CD4-positive, alpha-beta T cell treated with Interleukin-15 for 1 hour (primary cell): ENCODE measurements at regions not wholly inside any gene's neighbourhood (a gene's known extent, or its start where the extent isn't known, plus 50 kb on each side); places are given as distances from the start of the nearest gene placed in this dataset.
"Not testable (repeated sequence)": the region's sequence is repeated elsewhere in the genome, so short reads cannot be mapped to it uniquely, and the experiment has no call there.

ENCODE experiments used
- DNase-seq: peaks from one replicate; pipeline ENCODE4 v3.0.0-alpha.2; 2020

- no peak for DNase-seq
These were observed 531.2 kb downstream of the PIK3C3 start for GRCh38 chr18:42486271-42486670.

GRCh38 chr18:42508683-42509296, 553.8 kb downstream of the PIK3C3 start:
- no peak for DNase-seq

- no peak for DNase-seq
These were observed 554.8 kb downstream of the PIK3C3 start for GRCh38 chr18:42509750-42510415.

GRCh38 chr18:42510540-42510939, 555.5 kb downstream of the PIK3C3 start:
- no peak for DNase-seq

- no peak for DNase-seq
These were observed 558.4 kb downstream of the PIK3C3 start for GRCh38 chr18:42513441-42513840.

- DNase-seq: no peak
These were observed 559.5 kb downstream of the PIK3C3 start for GRCh38 chr18:42514512-42514911.

GRCh38 chr18:42517896-42518295, 562.9 kb downstream of the PIK3C3 start:
- DNase-seq: no peak

GRCh38 chr18:42518331-42518730, 563.3 kb downstream of the PIK3C3 start:
- not testable (repeated sequence) for DNase-seq

- DNase-seq: no peak
These were observed 565.1 kb downstream of the PIK3C3 start for GRCh38 chr18:42520138-42520537.

- no peak for DNase-seq
These were observed 570.9 kb downstream of the PIK3C3 start for GRCh38 chr18:42525905-42526304.

GRCh38 chr18:42527766-42528165, 572.7 kb downstream of the PIK3C3 start:
- no peak for DNase-seq

- no peak for DNase-seq
These were observed 575.2 kb downstream of the PIK3C3 start for GRCh38 chr18:42530276-42530675.

GRCh38 chr18:42532119-42532518, 577.1 kb downstream of the PIK3C3 start:
- no peak for DNase-seq

- DNase-seq: no peak
These were observed 578.1 kb downstream of the PIK3C3 start for GRCh38 chr18:42533009-42533575.

GRCh38 chr18:42533616-42534015, 578.6 kb downstream of the PIK3C3 start:
- no peak for DNase-seq

- DNase-seq: no peak
These were observed 579.3 kb downstream of the PIK3C3 start for GRCh38 chr18:42534313-42534712.

GRCh38 chr18:42536442-42536841, 579.0 kb downstream of the RIT2 start:
- DNase-seq: no peak

GRCh38 chr18:42537291-42537690, 578.2 kb downstream of the RIT2 start:
- DNase-seq: no peak

GRCh38 chr18:42544901-42545300, 570.6 kb downstream of the RIT2 start:
- no peak for DNase-seq

GRCh38 chr18:42545825-42546224, 569.7 kb downstream of the RIT2 start:
- no peak for DNase-seq

- DNase-seq: no peak
These were observed 567.0 kb downstream of the RIT2 start for GRCh38 chr18:42548493-42548892.

GRCh38 chr18:42549596-42549995, 565.9 kb downstream of the RIT2 start:
- DNase-seq: no peak

- not testable (repeated sequence) for DNase-seq
These were observed 562.9 kb downstream of the RIT2 start for GRCh38 chr18:42552559-42552958.

- no peak for DNase-seq
These were observed 556.3 kb downstream of the RIT2 start for GRCh38 chr18:42559069-42559690.
